ENCODE measurements at regions not wholly inside any gene's neighbourhood (a gene's known extent, or its start where the extent isn't known, plus 50 kb on each side); places are given as distances from the start of the nearest gene placed in this dataset.
"Not testable (repeated sequence)": the region's sequence is repeated elsewhere in the genome, so short reads cannot be mapped to it uniquely, and the experiment has no call there.

GRCh38 chr20:61065853-61066252 lies 186.2 kb upstream of the CDH4 start:
- no peak for DNase-seq

GRCh38 chr20:61066526-61066925 lies 185.5 kb upstream of the CDH4 start:
- no peak for DNase-seq

- no peak for DNase-seq
Measured at GRCh38 chr20:61067221-61067620, 184.8 kb upstream of the CDH4 start.

GRCh38 chr20:61072398-61072797 lies 179.7 kb upstream of the CDH4 start:
- no peak for DNase-seq

- no peak for DNase-seq
Measured at GRCh38 chr20:61073376-61073775, 178.7 kb upstream of the CDH4 start.

- no peak for DNase-seq
Measured at GRCh38 chr20:61082720-61083119, 169.3 kb upstream of the CDH4 start.

- DNase-seq = no peak
Measured at GRCh38 chr20:61083431-61083830, 168.6 kb upstream of the CDH4 start.

GRCh38 chr20:61086031-61086430 lies 166.0 kb upstream of the CDH4 start:
- DNase-seq = no peak

GRCh38 chr20:61090541-61090940 lies 161.5 kb upstream of the CDH4 start:
- no peak for DNase-seq

GRCh38 chr20:61092251-61092650 lies 159.8 kb upstream of the CDH4 start:
- no peak for DNase-seq

GRCh38 chr20:61094581-61094980 lies 157.5 kb upstream of the CDH4 start:
- no peak for DNase-seq

- DNase-seq = no peak
Measured at GRCh38 chr20:61096463-61096862, 155.6 kb upstream of the CDH4 start.

- no peak for DNase-seq
Measured at GRCh38 chr20:61099806-61100205, 152.3 kb upstream of the CDH4 start.

- DNase-seq = no peak
Measured at GRCh38 chr20:61100489-61100888, 151.6 kb upstream of the CDH4 start.

- DNase-seq = not testable (repeated sequence)
Measured at GRCh38 chr20:61101321-61101720, 150.7 kb upstream of the CDH4 start.

- no peak for DNase-seq
Measured at GRCh38 chr20:61104232-61104631, 147.8 kb upstream of the CDH4 start.

GRCh38 chr20:61105395-61105794 lies 146.7 kb upstream of the CDH4 start:
- DNase-seq = no peak

GRCh38 chr20:61106438-61106837 lies 145.6 kb upstream of the CDH4 start:
- DNase-seq = no peak

- no peak for DNase-seq
Measured at GRCh38 chr20:61109221-61109805, 142.7 kb upstream of the CDH4 start.

- no peak for DNase-seq
Measured at GRCh38 chr20:61112515-61112914, 139.5 kb upstream of the CDH4 start.

GRCh38 chr20:61113731-61114130 lies 138.3 kb upstream of the CDH4 start:
- no peak for DNase-seq

- no peak for DNase-seq
Measured at GRCh38 chr20:61114493-61115175, 137.4 kb upstream of the CDH4 start.

- DNase-seq = no peak
Measured at GRCh38 chr20:61115364-61116065, 136.5 kb upstream of the CDH4 start.

- no peak for DNase-seq
Measured at GRCh38 chr20:61117725-61118124, 134.3 kb upstream of the CDH4 start.

All from activated CD4-positive, alpha-beta T cell treated with anti-CD3 and anti-CD28 coated beads for 1 hour (primary cell).